A204.1 (cell line): ENCODE measurements at regions not wholly inside any gene's neighbourhood (a gene's known extent, or its start where the extent isn't known, plus 50 kb on each side); places are given as distances from the start of the nearest gene placed in this dataset.

Experiments used
- FAIRE-seq: peaks from 2 replicates; lab custom pipeline; 2012; peaks lifted over from hg19 to GRCh38; lab: Jason Lieb, UNC

DNA sequence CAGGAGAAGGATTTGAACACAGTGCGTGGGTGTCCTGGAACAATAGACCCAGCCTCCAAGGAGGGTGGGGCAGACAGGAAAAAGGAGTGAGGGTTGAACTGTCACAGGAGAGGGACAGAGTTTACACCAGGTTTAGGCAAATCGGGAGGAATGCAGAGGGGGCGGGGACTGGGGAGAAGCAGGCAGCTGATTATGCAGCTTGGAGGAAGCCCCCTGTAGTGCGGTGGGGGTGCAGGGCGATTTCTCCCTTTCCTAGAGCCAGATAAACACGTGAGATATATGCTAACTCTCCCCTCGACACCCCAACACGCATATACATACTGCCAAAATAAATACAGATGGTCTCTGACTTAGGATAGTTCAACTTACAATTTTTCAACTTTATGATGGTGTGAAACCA lies 108.6 kb upstream of the PRR20G start:
- no peak for FAIRE-seq

- FAIRE-seq = no peak
Measured at GRCh38 chr3:127395663-127396355, 108.0 kb upstream of the PRR20G start.

GRCh38 chr3:127394984-127395662 lies 107.3 kb upstream of the PRR20G start:
- FAIRE-seq = no peak

DNA sequence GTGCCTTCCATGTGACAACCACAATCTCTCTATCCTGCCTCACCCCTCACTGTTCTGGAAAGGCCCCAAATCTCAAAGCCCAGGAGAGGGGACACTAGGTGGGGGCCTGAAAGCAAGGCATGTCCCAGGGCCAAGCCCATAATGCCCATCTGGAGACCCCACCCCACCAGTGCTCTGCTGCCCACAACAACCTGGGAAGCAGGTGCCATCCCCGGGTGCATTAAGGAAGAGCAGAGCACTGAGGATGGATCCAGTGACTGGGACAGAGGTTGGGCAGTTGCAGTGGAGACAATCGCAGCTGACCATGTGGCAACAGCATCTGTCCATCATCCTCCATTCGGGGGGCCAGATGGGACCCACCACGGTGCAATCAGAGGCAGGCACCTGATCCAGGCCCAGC lies 106.2 kb upstream of the PRR20G start:
- FAIRE-seq = no peak

DNA sequence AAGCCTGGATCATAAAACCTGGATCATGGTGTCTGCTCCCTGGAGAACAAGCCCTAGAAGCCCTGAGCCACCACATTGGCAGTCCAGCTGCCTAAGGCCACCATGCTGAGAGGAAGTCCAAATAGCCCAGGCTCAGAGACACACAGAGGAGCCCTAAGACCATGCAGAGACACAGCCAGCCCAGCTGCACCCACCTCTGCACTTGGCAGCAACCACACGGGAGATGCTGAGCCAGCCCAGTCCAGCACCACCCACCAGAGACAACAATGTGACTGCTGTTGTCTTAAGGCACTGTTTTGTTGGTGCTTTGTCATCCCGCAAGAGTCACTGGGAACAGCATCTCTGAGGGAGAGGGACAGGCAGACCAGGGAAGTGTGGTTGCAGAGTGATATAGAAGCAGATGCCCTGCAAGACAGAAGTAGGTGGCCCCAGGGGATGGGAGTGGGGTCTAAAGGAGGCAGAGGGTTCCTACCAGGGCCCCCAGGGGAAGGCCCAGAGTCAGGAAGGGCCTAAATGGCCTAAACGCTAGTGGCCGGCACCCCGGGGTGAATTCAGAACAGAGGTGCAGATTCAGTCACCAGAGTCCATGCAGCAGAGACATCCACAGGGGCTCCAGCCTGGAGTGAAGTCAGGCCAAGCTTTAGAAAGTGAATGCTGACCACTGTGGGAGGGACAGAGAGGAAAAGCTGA lies 105.4 kb upstream of the PRR20G start:
- FAIRE-seq = no peak

DNA sequence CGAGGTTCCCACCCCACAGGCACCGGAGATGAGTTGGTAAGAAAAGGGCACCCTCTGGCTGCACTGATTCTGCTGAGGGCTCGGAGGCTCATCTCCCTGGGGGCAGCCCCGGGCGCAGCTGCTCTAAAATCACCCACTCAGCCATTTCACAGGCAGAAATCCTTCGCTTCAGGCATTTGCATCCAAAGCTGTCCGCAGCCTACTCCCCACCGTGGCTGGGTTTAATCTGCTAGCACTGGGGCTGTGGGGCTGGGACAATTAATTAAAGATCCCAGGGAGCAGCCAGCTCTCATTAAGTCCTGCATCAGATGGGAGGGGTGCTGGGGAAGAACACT lies 104.3 kb upstream of the PRR20G start:
- FAIRE-seq = no peak

GRCh38 chr3:127391436-127392155 lies 103.8 kb upstream of the PRR20G start:
- no peak for FAIRE-seq

DNA sequence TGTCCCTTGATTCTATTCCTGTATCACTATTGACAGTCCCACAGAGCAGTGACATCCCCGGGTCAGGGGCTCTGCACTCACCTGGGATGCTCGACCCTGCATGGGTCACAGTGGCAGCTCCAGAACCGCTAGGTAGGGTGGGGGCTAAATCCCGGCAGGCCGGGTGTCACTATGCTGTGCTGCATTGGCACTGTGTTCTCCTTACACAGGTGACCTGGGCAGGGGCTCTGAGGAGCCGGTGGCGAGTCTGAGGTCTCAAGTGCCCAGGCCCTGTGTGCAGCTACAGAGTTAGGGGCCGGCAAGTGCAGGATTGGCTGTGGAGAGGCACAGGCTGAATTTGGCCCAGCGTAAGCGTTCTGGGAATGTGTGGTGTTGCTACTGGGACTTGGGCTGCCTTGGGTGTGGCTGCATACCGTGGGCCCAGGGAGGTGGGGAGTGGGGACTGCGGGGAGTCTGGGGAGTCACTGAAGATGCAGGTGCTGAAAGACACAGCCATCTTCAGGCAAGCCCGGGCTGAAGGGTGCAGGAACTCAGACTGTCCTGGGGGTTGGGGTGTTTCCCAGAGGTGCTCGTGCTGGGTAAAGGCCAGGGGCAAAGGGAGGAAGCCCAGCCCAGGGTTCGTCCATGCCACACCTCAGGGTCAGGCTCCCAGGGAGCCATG lies 102.6 kb upstream of the PRR20G start:
- FAIRE-seq = no peak

GRCh38 chr3:127389913-127390312 lies 102.1 kb upstream of the PRR20G start:
- FAIRE-seq = no peak

DNA sequence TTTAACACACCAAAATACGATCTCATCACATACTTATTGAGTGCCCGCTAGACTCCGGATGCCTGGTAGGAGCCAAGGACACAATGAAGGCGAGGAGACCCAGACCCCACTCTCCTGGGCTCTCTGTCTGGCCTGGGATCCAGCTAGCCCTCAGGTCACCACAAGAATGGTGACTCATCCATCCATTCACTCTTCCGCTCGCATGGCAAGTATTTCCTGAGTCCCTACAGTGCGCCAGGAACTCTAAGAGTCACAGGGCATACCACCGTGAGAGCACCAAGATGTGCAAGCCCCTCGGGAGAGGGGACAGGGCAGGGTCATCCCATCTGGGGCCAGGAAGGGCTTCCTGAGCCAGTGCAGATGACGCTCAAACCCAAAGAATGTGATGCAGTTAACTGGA lies 101.6 kb upstream of the PRR20G start:
- no peak for FAIRE-seq

DNA sequence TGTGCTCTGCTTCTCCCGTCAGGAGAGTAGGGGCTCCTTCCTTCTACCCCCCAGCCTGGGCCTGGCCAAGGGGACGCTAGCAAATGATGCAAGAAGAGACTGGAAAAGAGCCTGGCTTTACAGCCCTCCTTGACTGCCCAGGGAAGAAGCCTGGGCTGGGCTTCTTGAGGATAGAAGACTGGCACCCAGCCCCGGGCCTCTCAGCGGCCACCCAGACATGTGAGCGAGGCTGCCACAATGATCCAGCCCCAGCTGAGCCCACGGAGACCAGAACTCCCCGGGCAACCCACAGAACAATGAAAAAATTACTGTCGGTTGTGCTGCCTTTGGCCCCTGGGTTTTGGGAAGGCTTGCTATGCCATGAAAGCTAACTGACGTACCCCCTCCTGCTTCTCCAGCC lies 100.6 kb upstream of the PRR20G start:
- no peak for FAIRE-seq

- FAIRE-seq = no peak
Measured at GRCh38 chr3:127387556-127388153, 99.8 kb upstream of the PRR20G start.

GRCh38 chr3:127387119-127387518 lies 99.3 kb upstream of the PRR20G start:
- FAIRE-seq = no peak

DNA sequence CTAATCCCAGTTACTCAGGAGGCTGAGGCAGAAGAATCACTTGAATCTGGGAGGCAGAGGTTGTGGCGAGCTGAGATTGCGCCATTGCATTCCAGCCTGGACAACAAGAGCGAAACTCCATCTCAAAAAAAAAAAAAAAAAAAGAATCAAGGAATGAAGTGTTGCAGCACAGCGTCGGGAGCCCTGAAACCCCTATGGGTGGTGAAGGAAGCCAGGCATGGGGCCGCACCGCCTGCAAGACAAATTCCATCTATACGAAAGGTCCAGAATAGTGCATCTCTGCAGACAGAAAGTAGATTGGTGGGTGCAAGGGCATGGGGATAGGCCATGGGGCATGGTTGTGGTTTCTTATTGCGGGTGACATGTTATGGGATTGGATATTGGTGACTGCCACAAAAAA lies 98.6 kb upstream of the PRR20G start:
- FAIRE-seq = no peak

DNA sequence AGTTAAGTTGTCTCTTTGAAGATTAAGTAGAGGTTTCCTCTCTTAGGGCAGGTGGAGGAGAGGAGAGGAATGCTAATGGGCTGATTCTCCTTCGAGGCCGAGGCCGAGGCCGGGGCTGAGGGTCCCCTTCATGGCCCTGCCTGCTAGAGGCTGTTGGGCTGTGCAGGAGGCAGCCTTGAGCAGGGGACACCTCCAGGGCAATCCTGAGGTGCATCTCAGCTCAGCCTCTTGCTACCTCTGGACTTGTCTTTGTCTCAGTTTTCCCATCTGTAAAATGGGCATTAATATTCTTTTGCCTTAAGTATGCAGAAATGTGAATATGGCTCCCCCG lies 97.7 kb upstream of the PRR20G start:
- no peak for FAIRE-seq

GRCh38 chr3:127384717-127385539 lies 97.1 kb upstream of the PRR20G start:
- no peak for FAIRE-seq

DNA sequence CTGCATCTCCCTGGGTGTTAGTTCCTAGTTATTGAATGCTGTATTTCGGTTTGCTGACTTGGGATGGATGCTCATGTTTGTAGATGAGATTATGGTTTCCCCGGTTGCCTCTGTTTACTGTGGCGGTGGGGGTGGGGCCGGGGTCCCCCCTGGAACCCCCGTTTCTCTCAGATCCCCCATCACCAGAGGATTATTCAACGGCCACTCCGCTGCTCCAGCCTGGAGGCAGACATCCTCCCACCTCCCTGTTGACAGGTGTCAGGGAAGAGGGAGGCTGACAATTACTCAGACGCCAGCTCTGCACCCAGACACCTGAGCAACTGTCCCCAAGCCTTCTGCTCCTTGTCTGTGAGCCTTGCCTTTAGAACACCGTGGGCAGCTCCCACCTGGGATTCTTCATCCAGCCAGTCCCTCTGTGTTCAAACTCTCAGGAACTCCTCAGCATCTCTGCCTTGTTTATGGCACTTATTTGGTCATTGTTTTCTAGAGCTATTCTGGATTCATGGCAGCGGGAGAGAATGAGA lies 95.9 kb upstream of the PRR20G start:
- FAIRE-seq = no peak

DNA sequence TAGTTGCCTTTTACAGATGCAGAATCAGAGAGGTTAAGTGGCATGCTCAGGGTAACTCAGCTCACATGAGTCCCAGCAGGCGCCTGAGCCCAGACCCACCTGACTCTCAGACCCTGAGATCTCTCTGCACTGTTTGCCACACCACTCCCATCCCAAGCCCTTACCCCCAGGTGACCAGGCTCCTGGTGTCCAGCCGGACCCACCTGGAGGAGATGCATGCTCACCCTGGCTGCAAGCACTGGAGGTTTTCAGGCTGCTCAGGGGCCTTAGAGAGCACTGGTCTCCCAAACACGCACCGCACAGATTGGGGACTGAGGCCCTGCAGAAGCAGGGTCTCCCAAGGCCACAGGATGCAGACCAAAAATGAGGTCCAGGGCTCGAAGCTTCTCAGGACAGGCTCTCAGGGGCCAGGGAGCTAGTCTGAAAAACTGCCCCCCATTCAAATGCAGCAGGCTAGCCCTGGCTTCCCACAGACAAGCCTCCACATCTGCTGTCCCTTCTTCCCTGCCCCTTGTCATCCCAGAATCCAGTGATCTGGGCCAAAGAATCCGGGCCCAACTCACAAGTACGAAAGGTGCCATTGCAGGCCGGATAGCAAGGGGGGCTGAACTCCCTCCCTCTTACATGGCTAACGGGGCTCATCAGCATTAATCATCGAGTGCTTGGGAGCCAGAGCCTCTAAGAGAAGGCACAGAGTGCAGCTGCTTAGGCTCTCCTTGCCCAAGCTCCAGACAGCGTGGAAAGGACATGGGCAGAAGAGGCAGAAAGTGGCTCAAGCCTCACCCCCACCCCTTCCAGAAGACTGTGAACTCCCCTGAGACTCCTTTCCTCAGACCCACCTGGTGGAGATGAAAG lies 90.2 kb upstream of the PRR20G start:
- no peak for FAIRE-seq

- FAIRE-seq = no peak
Measured at GRCh38 chr3:127375151-127375930, 87.5 kb upstream of the PRR20G start.
